Keratinocyte (primary cell): ENCODE measurements at regions not wholly inside any gene's neighbourhood (a gene's known extent, or its start where the extent isn't known, plus 50 kb on each side); places are given as distances from the start of the nearest gene placed in this dataset.

Experiments
- EZH2 ChIP-seq: IDR thresholded peaks from one replicate; pipeline ENCODE4 v1.6.1; 2012; ENCODE audit warnings: inconsistent platforms, mild to moderate bottlenecking, low read length, moderate library complexity
- TF ChIP-seq, protein P1 (sequence below), 3 experiments: IDR thresholded peaks in 1 of 3; conservative IDR thresholded peaks in 1 of 3; optimal IDR thresholded peaks in 1 of 3; 2 replicates in 2 of 3; 3 replicates in 1 of 3; pipeline versions ENCODE3 to v1.5.1; 2011; ENCODE audit warnings: low read length in 3 of 3, mild to moderate bottlenecking in 3 of 3, moderate library complexity in 2 of 3, control low read depth in 1 of 3, inconsistent platforms in 1 of 3; ENCODE audit not compliant: insufficient read depth in 2 of 3; ENCODE audit errors: extremely low read depth in 1 of 3

GRCh38 chr7:65222655-65223054 lies 151.0 kb upstream of the ZNF92 start:
- no peak for TF ChIP-seq EZH2
- TF ChIP-seq, protein P1, sequence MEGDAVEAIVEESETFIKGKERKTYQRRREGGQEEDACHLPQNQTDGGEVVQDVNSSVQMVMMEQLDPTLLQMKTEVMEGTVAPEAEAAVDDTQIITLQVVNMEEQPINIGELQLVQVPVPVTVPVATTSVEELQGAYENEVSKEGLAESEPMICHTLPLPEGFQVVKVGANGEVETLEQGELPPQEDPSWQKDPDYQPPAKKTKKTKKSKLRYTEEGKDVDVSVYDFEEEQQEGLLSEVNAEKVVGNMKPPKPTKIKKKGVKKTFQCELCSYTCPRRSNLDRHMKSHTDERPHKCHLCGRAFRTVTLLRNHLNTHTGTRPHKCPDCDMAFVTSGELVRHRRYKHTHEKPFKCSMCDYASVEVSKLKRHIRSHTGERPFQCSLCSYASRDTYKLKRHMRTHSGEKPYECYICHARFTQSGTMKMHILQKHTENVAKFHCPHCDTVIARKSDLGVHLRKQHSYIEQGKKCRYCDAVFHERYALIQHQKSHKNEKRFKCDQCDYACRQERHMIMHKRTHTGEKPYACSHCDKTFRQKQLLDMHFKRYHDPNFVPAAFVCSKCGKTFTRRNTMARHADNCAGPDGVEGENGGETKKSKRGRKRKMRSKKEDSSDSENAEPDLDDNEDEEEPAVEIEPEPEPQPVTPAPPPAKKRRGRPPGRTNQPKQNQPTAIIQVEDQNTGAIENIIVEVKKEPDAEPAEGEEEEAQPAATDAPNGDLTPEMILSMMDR (optimal IDR thresholded peaks at IDR 0.05 in 1 of 3, IDR thresholded peaks at IDR 0.05 in 1 of 3, conservative IDR thresholded peaks at IDR 0.05 in 1 of 3; ENCODE audit: extremely low read depth in 1 of 3, insufficient read depth in 2 of 3, low read length in 3 of 3): no peak
